ENCODE measurements at regions not wholly inside any gene's neighbourhood (a gene's known extent, or its start where the extent isn't known, plus 50 kb on each side); places are given as distances from the start of the nearest gene placed in this dataset.

- no peak for DNase-seq (ENCODE audit: low spot score)
- ATAC-seq (ENCODE audit: low FRiP score): peak; percentile 71
- no peak for TF ChIP-seq CTCF (IDR thresholded peaks at IDR 0.05)
These were observed 125.8 kb upstream of the KLF4 start for GRCh38 chr9:107615321-107615720.

- ATAC-seq (ENCODE audit: low FRiP score) (no peak), DNase-seq (ENCODE audit: low spot score) (no peak)
- no peak for TF ChIP-seq CTCF (IDR thresholded peaks at IDR 0.05)
These were observed 125.2 kb upstream of the KLF4 start for GRCh38 chr9:107614765-107615164.

GRCh38 chr9:107613321-107613720 lies 123.8 kb upstream of the KLF4 start:
- no peak for TF ChIP-seq CTCF (IDR thresholded peaks at IDR 0.05)
- no peak for ATAC-seq (ENCODE audit: low FRiP score)
- no peak for DNase-seq (ENCODE audit: low spot score)

GRCh38 chr9:107612136-107612535 lies 122.6 kb upstream of the KLF4 start:
- ATAC-seq (ENCODE audit: low FRiP score) (peak; percentile 55), DNase-seq (ENCODE audit: low spot score) (no peak)
- TF ChIP-seq CTCF (IDR thresholded peaks at IDR 0.05): no peak

- ATAC-seq (ENCODE audit: low FRiP score) (no peak), DNase-seq (ENCODE audit: low spot score) (no peak)
- TF ChIP-seq CTCF (IDR thresholded peaks at IDR 0.05): no peak
These were observed 120.0 kb upstream of the KLF4 start for GRCh38 chr9:107609547-107609946.

- DNase-seq (ENCODE audit: low spot score) (no peak), ATAC-seq (ENCODE audit: low FRiP score) (no peak)
- no peak for TF ChIP-seq CTCF (IDR thresholded peaks at IDR 0.05)
These were observed 116.7 kb upstream of the KLF4 start for GRCh38 chr9:107606149-107606790.

- ATAC-seq (ENCODE audit: low FRiP score) (no peak), DNase-seq (ENCODE audit: low spot score) (no peak)
- no peak for TF ChIP-seq CTCF (IDR thresholded peaks at IDR 0.05)
These were observed 115.5 kb upstream of the KLF4 start for GRCh38 chr9:107605041-107605440.
